GM23338 (cell line): ENCODE measurements at regions not wholly inside any gene's neighbourhood (a gene's known extent, or its start where the extent isn't known, plus 50 kb on each side); places are given as distances from the start of the nearest gene placed in this dataset.

Experiments
- ZNF331 ChIP-seq: fragments of 250-450 bp; sonication (Bioruptor Pico); IDR thresholded peaks from 2 replicates; pipeline ENCODE4 v1.5.0; 2020; ENCODE audit warnings: low read depth, mild to moderate bottlenecking, moderate library complexity
- TF ChIP-seq, protein P1 (sequence below), 2 experiments: fragments of 200-600 bp in 1 of 2; sonication (generic) in 1 of 2; conservative IDR thresholded peaks; 2 replicates each; pipeline versions ENCODE4 v1.5.1 to v1.6.1; 2016 to 2017; ENCODE audit warnings: antibody characterized with exemption in 2 of 2, low read depth in 2 of 2, mild to moderate bottlenecking in 2 of 2, moderate library complexity in 1 of 2
- TF ChIP-seq, protein P2 (sequence below): IDR thresholded peaks from one replicate; pipeline ENCODE4 v1.6.1; 2018; ENCODE audit warnings: antibody characterized with exemption; ENCODE audit not compliant: unreplicated experiment

DNA sequence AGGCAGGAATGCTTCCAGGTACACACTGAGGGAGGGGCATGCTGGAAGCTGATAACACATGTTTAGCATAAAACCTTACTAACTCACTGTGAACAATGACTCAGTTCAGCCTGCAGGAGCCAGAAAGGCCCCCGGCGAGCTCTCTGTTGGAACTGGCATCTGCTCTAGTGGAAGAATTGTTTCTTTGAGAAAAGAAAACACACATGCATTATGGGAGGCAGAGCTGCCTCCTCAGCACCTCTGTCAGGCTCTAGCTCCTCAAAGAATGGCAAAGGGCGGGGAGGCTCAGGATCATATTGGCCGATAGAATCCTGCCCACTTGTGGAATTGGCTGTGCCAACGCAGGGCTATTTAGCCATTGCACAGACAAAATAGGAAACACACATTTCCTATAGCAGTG, 338.3 kb downstream of the CXCL12 start:
- TF ChIP-seq, protein P1, sequence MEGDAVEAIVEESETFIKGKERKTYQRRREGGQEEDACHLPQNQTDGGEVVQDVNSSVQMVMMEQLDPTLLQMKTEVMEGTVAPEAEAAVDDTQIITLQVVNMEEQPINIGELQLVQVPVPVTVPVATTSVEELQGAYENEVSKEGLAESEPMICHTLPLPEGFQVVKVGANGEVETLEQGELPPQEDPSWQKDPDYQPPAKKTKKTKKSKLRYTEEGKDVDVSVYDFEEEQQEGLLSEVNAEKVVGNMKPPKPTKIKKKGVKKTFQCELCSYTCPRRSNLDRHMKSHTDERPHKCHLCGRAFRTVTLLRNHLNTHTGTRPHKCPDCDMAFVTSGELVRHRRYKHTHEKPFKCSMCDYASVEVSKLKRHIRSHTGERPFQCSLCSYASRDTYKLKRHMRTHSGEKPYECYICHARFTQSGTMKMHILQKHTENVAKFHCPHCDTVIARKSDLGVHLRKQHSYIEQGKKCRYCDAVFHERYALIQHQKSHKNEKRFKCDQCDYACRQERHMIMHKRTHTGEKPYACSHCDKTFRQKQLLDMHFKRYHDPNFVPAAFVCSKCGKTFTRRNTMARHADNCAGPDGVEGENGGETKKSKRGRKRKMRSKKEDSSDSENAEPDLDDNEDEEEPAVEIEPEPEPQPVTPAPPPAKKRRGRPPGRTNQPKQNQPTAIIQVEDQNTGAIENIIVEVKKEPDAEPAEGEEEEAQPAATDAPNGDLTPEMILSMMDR (conservative IDR thresholded peaks at IDR 0.05; ENCODE audit: low read depth in 2 of 2) = no peak
- TF ChIP-seq, protein P2, sequence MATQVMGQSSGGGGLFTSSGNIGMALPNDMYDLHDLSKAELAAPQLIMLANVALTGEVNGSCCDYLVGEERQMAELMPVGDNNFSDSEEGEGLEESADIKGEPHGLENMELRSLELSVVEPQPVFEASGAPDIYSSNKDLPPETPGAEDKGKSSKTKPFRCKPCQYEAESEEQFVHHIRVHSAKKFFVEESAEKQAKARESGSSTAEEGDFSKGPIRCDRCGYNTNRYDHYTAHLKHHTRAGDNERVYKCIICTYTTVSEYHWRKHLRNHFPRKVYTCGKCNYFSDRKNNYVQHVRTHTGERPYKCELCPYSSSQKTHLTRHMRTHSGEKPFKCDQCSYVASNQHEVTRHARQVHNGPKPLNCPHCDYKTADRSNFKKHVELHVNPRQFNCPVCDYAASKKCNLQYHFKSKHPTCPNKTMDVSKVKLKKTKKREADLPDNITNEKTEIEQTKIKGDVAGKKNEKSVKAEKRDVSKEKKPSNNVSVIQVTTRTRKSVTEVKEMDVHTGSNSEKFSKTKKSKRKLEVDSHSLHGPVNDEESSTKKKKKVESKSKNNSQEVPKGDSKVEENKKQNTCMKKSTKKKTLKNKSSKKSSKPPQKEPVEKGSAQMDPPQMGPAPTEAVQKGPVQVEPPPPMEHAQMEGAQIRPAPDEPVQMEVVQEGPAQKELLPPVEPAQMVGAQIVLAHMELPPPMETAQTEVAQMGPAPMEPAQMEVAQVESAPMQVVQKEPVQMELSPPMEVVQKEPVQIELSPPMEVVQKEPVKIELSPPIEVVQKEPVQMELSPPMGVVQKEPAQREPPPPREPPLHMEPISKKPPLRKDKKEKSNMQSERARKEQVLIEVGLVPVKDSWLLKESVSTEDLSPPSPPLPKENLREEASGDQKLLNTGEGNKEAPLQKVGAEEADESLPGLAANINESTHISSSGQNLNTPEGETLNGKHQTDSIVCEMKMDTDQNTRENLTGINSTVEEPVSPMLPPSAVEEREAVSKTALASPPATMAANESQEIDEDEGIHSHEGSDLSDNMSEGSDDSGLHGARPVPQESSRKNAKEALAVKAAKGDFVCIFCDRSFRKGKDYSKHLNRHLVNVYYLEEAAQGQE = no peak
- TF ChIP-seq ZNF331 (CRISPR knock-in tag) = no peak
